ENCODE measurements at regions not wholly inside any gene's neighbourhood (a gene's known extent, or its start where the extent isn't known, plus 50 kb on each side); places are given as distances from the start of the nearest gene placed in this dataset.

DNA sequence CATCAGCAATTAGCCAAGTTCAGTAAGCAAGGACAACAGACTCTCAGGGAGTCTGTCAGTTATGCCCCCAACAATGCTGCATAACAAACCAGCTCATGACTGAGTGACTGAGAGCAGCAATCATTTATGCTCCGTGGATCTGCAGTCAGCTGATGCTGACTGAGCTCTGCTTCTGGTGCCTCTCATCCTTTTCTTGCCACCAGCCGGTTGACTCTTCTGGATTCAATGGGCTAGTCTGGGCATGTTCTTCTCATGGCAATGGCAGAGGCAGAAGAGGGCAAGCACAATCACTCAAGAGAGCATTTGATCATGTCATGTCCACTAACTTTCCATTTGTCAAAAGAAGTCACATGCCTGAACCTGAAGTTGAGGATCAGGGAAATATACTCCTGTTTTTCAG, 157.0 kb upstream of the NTRK2 start:
- TF ChIP-seq, protein P1, sequence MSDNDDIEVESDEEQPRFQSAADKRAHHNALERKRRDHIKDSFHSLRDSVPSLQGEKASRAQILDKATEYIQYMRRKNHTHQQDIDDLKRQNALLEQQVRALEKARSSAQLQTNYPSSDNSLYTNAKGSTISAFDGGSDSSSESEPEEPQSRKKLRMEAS (IDR thresholded peaks at IDR 0.05; ENCODE audit: low read depth, low read length), result no peak
- TF ChIP-seq, protein P2, sequence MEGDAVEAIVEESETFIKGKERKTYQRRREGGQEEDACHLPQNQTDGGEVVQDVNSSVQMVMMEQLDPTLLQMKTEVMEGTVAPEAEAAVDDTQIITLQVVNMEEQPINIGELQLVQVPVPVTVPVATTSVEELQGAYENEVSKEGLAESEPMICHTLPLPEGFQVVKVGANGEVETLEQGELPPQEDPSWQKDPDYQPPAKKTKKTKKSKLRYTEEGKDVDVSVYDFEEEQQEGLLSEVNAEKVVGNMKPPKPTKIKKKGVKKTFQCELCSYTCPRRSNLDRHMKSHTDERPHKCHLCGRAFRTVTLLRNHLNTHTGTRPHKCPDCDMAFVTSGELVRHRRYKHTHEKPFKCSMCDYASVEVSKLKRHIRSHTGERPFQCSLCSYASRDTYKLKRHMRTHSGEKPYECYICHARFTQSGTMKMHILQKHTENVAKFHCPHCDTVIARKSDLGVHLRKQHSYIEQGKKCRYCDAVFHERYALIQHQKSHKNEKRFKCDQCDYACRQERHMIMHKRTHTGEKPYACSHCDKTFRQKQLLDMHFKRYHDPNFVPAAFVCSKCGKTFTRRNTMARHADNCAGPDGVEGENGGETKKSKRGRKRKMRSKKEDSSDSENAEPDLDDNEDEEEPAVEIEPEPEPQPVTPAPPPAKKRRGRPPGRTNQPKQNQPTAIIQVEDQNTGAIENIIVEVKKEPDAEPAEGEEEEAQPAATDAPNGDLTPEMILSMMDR (IDR thresholded peaks at IDR 0.05; ENCODE audit: low read depth, low read length), result no peak
- TF ChIP-seq POLR2A (IDR thresholded peaks at IDR 0.05; ENCODE audit: extremely low read depth, insufficient read length), result no peak
